MM.1S (cell line): ENCODE measurements at regions not wholly inside any gene's neighbourhood (a gene's known extent, or its start where the extent isn't known, plus 50 kb on each side); places are given as distances from the start of the nearest gene placed in this dataset.

ENCODE experiments used
- DNase-seq: peaks from one replicate; pipeline ENCODE4 v3.0.0-alpha.2; 2015
- H2AFZ ChIP-seq: fragments of 300-600 bp; sonication (generic); 2 replicates; pipeline ENCODE4 v1.6.0; 2016; ENCODE audit warnings: antibody characterized with exemption, low read length
- H3F3A ChIP-seq: fragments of 300-600 bp; sonication (generic); 2 replicates; pipeline ENCODE4 v1.6.1; 2016; ENCODE audit warnings: mild to moderate bottlenecking, antibody characterized with exemption, low read length, moderate library complexity, mixed read lengths; ENCODE audit not compliant: insufficient read depth
- H3K27ac ChIP-seq: fragments of 300-600 bp; sonication (generic); 2 replicates; pipeline ENCODE4 v1.5.1; 2016; ENCODE audit warnings: mild to moderate bottlenecking, low read length
- H3K27me3 ChIP-seq: fragments of 300-600 bp; sonication (generic); replicated peaks from 2 replicates; pipeline ENCODE4 v1.6.0; 2016; ENCODE audit warnings: low read length; ENCODE audit not compliant: insufficient read depth
- H3K36me3 ChIP-seq: fragments of 300-600 bp; sonication (generic); replicated peaks from 2 replicates; pipeline ENCODE4 v1.6.1; 2016; ENCODE audit warnings: mild to moderate bottlenecking, low read length, mixed read lengths; ENCODE audit not compliant: insufficient read depth
- H3K4me1 ChIP-seq: fragments of 300-600 bp; sonication (generic); 2 replicates; pipeline ENCODE4 v1.6.1; 2016; ENCODE audit warnings: low read length, mixed read lengths
- H3K4me2 ChIP-seq: fragments of 300-600 bp; sonication (generic); 2 replicates; pipeline ENCODE4 v1.6.0; 2016; ENCODE audit warnings: low read depth, low read length
- H3K4me3 ChIP-seq: fragments of 300-600 bp; sonication (generic); 2 replicates; pipeline ENCODE4 v1.5.1; 2016; ENCODE audit warnings: low read length, mixed read lengths
- H3K79me2 ChIP-seq: fragments of 300-600 bp; sonication (generic); 2 replicates; pipeline ENCODE4 v1.6.1; 2016; ENCODE audit warnings: mixed run types, low read length, mixed read lengths
- H3K9ac ChIP-seq: fragments of 300-600 bp; sonication (generic); 2 replicates; pipeline ENCODE4 v1.6.1; 2016; ENCODE audit warnings: low read length, mixed read lengths
- H3K9me2 ChIP-seq: fragments of 300-600 bp; sonication (generic); replicated peaks from 2 replicates; pipeline ENCODE4 v1.6.1; 2016; ENCODE audit warnings: mild to moderate bottlenecking, low read length, mixed read lengths; ENCODE audit not compliant: insufficient read depth
- H3K9me3 ChIP-seq: fragments of 300-600 bp; sonication (generic); replicated peaks from 2 replicates; pipeline ENCODE4 v1.6.1; 2016; ENCODE audit warnings: mild to moderate bottlenecking, low read length, mixed read lengths; ENCODE audit not compliant: insufficient read depth
- H4K20me1 ChIP-seq: fragments of 300-600 bp; sonication (generic); 2 replicates; pipeline ENCODE4 v1.6.1; 2016; ENCODE audit warnings: mild to moderate bottlenecking, low read length, moderate library complexity, mixed read lengths; ENCODE audit not compliant: insufficient read depth
- CTCF ChIP-seq: fragments of 300-600 bp; sonication (generic); IDR thresholded peaks from 2 replicates; pipeline ENCODE4 v1.5.1; 2016; ENCODE audit warnings: antibody characterized with exemption, low read length, mixed read lengths
- EZH2 ChIP-seq: fragments of 300-600 bp; sonication (generic); optimal IDR thresholded peaks from 2 replicates; pipeline ENCODE3; 2017; ENCODE audit warnings: low read depth, mild to moderate bottlenecking, antibody characterized with exemption, low read length, mixed read lengths
- EZH2phosphoT487 ChIP-seq: fragments of 300-600 bp; sonication (generic); IDR thresholded peaks from 2 replicates; pipeline ENCODE4 v1.6.1; 2018; ENCODE audit warnings: antibody characterized with exemption, low read length

GRCh38 chr4:42724451-42724850 lies 67.5 kb upstream of the ATP8A1 start:
- no peaks in the 10 kb centered on the region for H3F3A ChIP-seq
- H3K4me2 ChIP-seq, result no peak overlapping the region
- H3K9ac ChIP-seq, result no peak overlapping the region
- H3K79me2 ChIP-seq, result no peaks in the 10 kb centered on the region
- H3K27me3 ChIP-seq, result no peaks in the 10 kb centered on the region
- H3K9me3 ChIP-seq, result no peaks in the 10 kb centered on the region
- H3K36me3 ChIP-seq, result no peaks in the 10 kb centered on the region
- no peak for TF ChIP-seq EZH2phosphoT487
- TF ChIP-seq EZH2, result no peak
- TF ChIP-seq CTCF, result no peak
- H4K20me1 ChIP-seq, result no peaks in the 10 kb centered on the region
- no peak for DNase-seq
- H3K9me2 ChIP-seq, result no peaks in the 10 kb centered on the region
- H3K4me3 ChIP-seq, result no peak overlapping the region
- H3K27ac ChIP-seq, result no peak overlapping the region
- H2AFZ ChIP-seq, result no peak overlapping the region
- no peaks in the 10 kb centered on the region; the same call in 1 of the 2 replicates for H3K4me1 ChIP-seq

DNA sequence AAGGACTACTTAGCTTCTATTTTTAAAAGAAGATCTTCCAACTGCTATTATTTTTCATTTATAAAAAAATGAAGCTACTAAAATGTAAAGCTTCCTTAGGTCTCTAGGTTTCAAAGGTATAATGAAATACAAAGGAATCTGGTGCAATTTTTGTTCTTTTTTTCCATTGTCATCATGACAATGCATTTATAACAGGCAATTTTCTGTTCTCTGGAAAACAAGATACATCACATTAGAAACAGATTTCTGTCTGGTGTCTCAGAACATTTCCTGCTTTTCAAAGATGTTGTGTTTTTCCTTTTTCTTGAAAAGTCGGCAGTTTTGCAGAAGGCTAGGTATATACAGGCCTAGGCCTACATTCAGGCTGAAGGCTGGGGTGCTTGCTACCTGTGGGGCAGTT lies 63.6 kb upstream of the ATP8A1 start:
- peaks cover 5% of the 10 kb centered on the region; the same call in 1 of the 2 replicates for H3K4me1 ChIP-seq
- no peak overlapping the region for H3K27ac ChIP-seq
- H3K9me2 ChIP-seq, result no peaks in the 10 kb centered on the region
- no peaks in the 10 kb centered on the region for H3K9me3 ChIP-seq
- no peaks in the 10 kb centered on the region for H4K20me1 ChIP-seq
- TF ChIP-seq EZH2 (no peak), CTCF (no peak), EZH2phosphoT487 (no peak)
- H2AFZ ChIP-seq, result no peak overlapping the region
- no peaks in the 10 kb centered on the region for H3K36me3 ChIP-seq
- no peaks in the 10 kb centered on the region for H3K27me3 ChIP-seq
- H3K79me2 ChIP-seq, result no peaks in the 10 kb centered on the region
- H3K4me2 ChIP-seq, result no peak overlapping the region
- H3K4me3 ChIP-seq, result no peak overlapping the region
- no peaks in the 10 kb centered on the region for H3F3A ChIP-seq
- no peak overlapping the region for H3K9ac ChIP-seq
- no peak for DNase-seq

- TF ChIP-seq EZH2 (no peak), CTCF (no peak), EZH2phosphoT487 (no peak)
- no peak overlapping the region for H3K4me3 ChIP-seq
- peaks cover 5% of the 10 kb centered on the region; the same call in 1 of the 2 replicates for H3K4me1 ChIP-seq
- no peaks in the 10 kb centered on the region for H3K36me3 ChIP-seq
- DNase-seq, result no peak
- H3K9ac ChIP-seq, result no peak overlapping the region
- H3K79me2 ChIP-seq, result no peaks in the 10 kb centered on the region
- no peaks in the 10 kb centered on the region for H3K9me3 ChIP-seq
- H3K27ac ChIP-seq, result no peak overlapping the region
- no peaks in the 10 kb centered on the region for H4K20me1 ChIP-seq
- H3K27me3 ChIP-seq, result no peaks in the 10 kb centered on the region
- H3F3A ChIP-seq, result no peaks in the 10 kb centered on the region
- no peak overlapping the region for H3K4me2 ChIP-seq
- H2AFZ ChIP-seq, result no peak overlapping the region
- no peaks in the 10 kb centered on the region for H3K9me2 ChIP-seq
These were observed 62.4 kb upstream of the ATP8A1 start for GRCh38 chr4:42719257-42719656.

DNA sequence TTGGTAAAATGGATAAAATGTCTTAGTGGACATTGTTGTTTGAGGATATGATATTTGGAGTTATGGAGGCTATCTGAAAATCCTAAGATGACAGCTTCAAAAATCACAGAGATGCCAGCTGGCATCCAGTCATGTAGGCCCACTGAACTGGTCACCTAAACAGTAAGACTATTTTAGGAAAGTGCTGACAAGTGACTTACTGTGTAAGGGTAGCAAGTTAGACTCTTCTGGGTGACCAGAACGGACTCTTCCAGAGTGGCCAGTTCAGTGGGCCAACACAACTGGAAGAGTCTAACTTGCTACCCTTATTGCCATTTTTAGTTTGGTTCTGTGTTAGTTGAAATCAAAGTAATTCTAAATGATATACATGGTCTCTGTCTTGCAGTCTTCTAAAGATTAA lies 61.4 kb upstream of the ATP8A1 start:
- no peak for DNase-seq
- H3K4me1 ChIP-seq, result peaks cover 5% of the 10 kb centered on the region; the same call in 1 of the 2 replicates
- TF ChIP-seq EZH2 (no peak), EZH2phosphoT487 (no peak), CTCF (no peak)
- H2AFZ ChIP-seq, result no peak overlapping the region
- H3K9ac ChIP-seq, result no peak overlapping the region
- no peaks in the 10 kb centered on the region for H3K79me2 ChIP-seq
- no peaks in the 10 kb centered on the region for H3K9me3 ChIP-seq
- no peak overlapping the region for H3K4me2 ChIP-seq
- no peaks in the 10 kb centered on the region for H3F3A ChIP-seq
- H4K20me1 ChIP-seq, result no peaks in the 10 kb centered on the region
- no peak overlapping the region for H3K27ac ChIP-seq
- no peaks in the 10 kb centered on the region for H3K36me3 ChIP-seq
- no peak overlapping the region for H3K4me3 ChIP-seq
- H3K27me3 ChIP-seq, result no peaks in the 10 kb centered on the region
- H3K9me2 ChIP-seq, result no peaks in the 10 kb centered on the region
